K562 (cell line): ENCODE measurements at regions not wholly inside any gene's neighbourhood (a gene's known extent, or its start where the extent isn't known, plus 50 kb on each side); places are given as distances from the start of the nearest gene placed in this dataset.

Experiments
- ATAC-seq: fragments of 200-7000 bp; cut with Tn5 transposase; 3 replicates; pipeline ENCODE4 v1.9.1; 2020; ENCODE audit warnings: moderate library complexity
- BruUV-seq: library from RNA; stranded (reverse); fragments of 400-500 nt; replicated peaks from 2 replicates; lab custom pipeline; 2021; lab: Mats Ljungman, UMichigan
- CTCF ChIA-PET: fragments of 300-600 bp; formaldehyde crosslinking; extraction: SDS; loops from one replicate; lab custom pipeline; 2021; ENCODE audit warnings: low intra/inter-chr PET ratio; lab: Yijun Ruan, JAX
- POLR2A ChIA-PET: fragments of 300-600, 350-650 bp; sonication (Branson Sonifier 250); formaldehyde crosslinking; extraction: SDS; loops from one replicate; lab custom pipeline; 2021; ENCODE audit warnings: antibody characterized with exemption, inconsistent platforms; lab: Yijun Ruan, JAX
- DNase-seq, 4 experiments: peaks; one replicate each; pipeline versions ENCODE4 v3.0.0 to v3.0.0-alpha.2; 2011 to 2018; ENCODE audit warnings: low spot score in 3 of 4, mixed read lengths in 3 of 4; ENCODE audit errors: extremely low read depth in 1 of 4
- FAIRE-seq: peaks from 2 replicates; lab custom pipeline; 2011; peaks lifted over from hg19 to GRCh38; lab: Jason Lieb, UNC
- H2AFZ ChIP-seq: 2 replicates; pipeline ENCODE4 v1.6.0; 2011; ENCODE audit warnings: low read depth, low read length, control low read depth, inconsistent platforms
- H3K27ac ChIP-seq: fragments of 200-600 bp; 3 replicates; pipeline ENCODE4 v1.8.0; 2011; ENCODE audit warnings: low read depth, mild to moderate bottlenecking, control low read depth, inconsistent platforms, low read length, moderate library complexity, mixed read lengths; ENCODE audit errors: extremely low read depth
- H3K27me3 ChIP-seq, 2 experiments: fragments of 300-600 bp in 1 of 2; 2 replicates in 1 of 2; 3 replicates in 1 of 2; pipeline versions ENCODE4 v1.6.0 to v1.8.0; 2011; ENCODE audit warnings: inconsistent platforms in 2 of 2, low read length in 2 of 2, mild to moderate bottlenecking in 1 of 2, mixed read lengths in 1 of 2, moderate library complexity in 1 of 2; ENCODE audit not compliant: control insufficient read depth in 2 of 2, insufficient read depth in 2 of 2
- H3K36me3 ChIP-seq: fragments of 300-600 bp; 3 replicates; pipeline ENCODE4 v1.8.0; 2011; ENCODE audit warnings: mild to moderate bottlenecking, low read length, inconsistent platforms; ENCODE audit not compliant: control insufficient read depth, insufficient read depth
- H3K4me1 ChIP-seq, 2 experiments: fragments of 200-600 bp in 1 of 2; replicated peaks in 1 of 2; 2 replicates in 1 of 2; 3 replicates in 1 of 2; pipeline versions ENCODE4 v1.5.1 to v1.8.0; 2011; ENCODE audit warnings: inconsistent platforms in 2 of 2, low read length in 2 of 2, mild to moderate bottlenecking in 1 of 2, mixed read lengths in 1 of 2, moderate library complexity in 1 of 2; ENCODE audit not compliant: control insufficient read depth in 2 of 2, insufficient read depth in 2 of 2
- H3K4me2 ChIP-seq: 2 replicates; pipeline ENCODE4 v1.6.1; 2011; ENCODE audit warnings: low read length, control low read depth, inconsistent platforms, mixed read lengths; ENCODE audit not compliant: insufficient read depth
- H3K4me3 ChIP-seq: fragments of 200-600 bp; sonication (generic), shearing (Covaris generic); 2 replicates; pipeline ENCODE4 v1.5.1; 2016; ENCODE audit warnings: control low read depth, inconsistent platforms
- H3K79me2 ChIP-seq: fragments of 200-600 bp; 3 replicates; pipeline ENCODE4 v1.8.0; 2011; ENCODE audit warnings: low read length, inconsistent platforms; ENCODE audit not compliant: control insufficient read depth, insufficient read depth
- H3K9ac ChIP-seq, 2 experiments: 2 replicates each; pipeline versions ENCODE4 v1.6.0 to v1.6.1; 2011; ENCODE audit warnings: low read depth in 2 of 2, low read length in 2 of 2, control low read depth in 1 of 2, inconsistent platforms in 1 of 2, mild to moderate bottlenecking in 1 of 2, mixed read lengths in 1 of 2; ENCODE audit not compliant: insufficient read depth in 1 of 2
- H3K9me1 ChIP-seq: one replicate; pipeline ENCODE4 v1.6.0; 2011; ENCODE audit warnings: inconsistent platforms, mild to moderate bottlenecking, low read length, moderate library complexity; ENCODE audit not compliant: control insufficient read depth, insufficient read depth
- H3K9me3 ChIP-seq: replicated peaks from 2 replicates; pipeline ENCODE4 v1.5.1; 2011; ENCODE audit warnings: low read depth, low read length, inconsistent platforms; ENCODE audit not compliant: control insufficient read depth, insufficient read depth
- H4K20me1 ChIP-seq: replicated peaks from 2 replicates; pipeline ENCODE4 v1.6.1; 2011; ENCODE audit warnings: low read length, inconsistent platforms, mixed read lengths; ENCODE audit not compliant: control insufficient read depth, insufficient read depth
- CSDE1 ChIP-seq, 2 experiments: fragments of 450-650 bp; IDR thresholded peaks; 2 replicates each; pipeline ENCODE4 v1.6.1; 2016; ENCODE audit warnings: mild to moderate bottlenecking in 1 of 2
- HINFP ChIP-seq: fragments of 450-650 bp; conservative IDR thresholded peaks from 2 replicates; pipeline ENCODE4 v1.6.1; 2016; ENCODE audit warnings: missing genetic modification characterization, low read depth, mild to moderate bottlenecking, control low read depth, missing compliant biosample characterization
- MAFF ChIP-seq: IDR thresholded peaks from 2 replicates; pipeline ENCODE4 v1.6.1; 2012; ENCODE audit warnings: low read length, improper control_type of control experiment
- MIER1 ChIP-seq: fragments of 450-650 bp; IDR thresholded peaks from 2 replicates; pipeline ENCODE4 v1.6.1; 2016; ENCODE audit warnings: antibody characterized with exemption, mild to moderate bottlenecking, low read depth
- POLR2A ChIP-seq: fragments of 450-650 bp; conservative IDR thresholded peaks from 2 replicates; pipeline ENCODE4 v1.6.1; 2016
- RBFOX2 ChIP-seq: fragments of 200-400 bp; formaldehyde crosslinking; IDR thresholded peaks from 2 replicates; pipeline ENCODE4 v1.6.1; 2017; ENCODE audit warnings: low read depth, mild to moderate bottlenecking, low read length, moderate library complexity
- SAFB ChIP-seq: fragments of 200-400 bp; formaldehyde crosslinking; IDR thresholded peaks from 2 replicates; pipeline ENCODE4 v1.6.1; 2017; ENCODE audit warnings: low read depth, low read length, borderline replicate concordance
- SRF ChIP-seq, 2 experiments: fragments of 250-450, 450-650 bp in 1 of 2; sonication (Bioruptor Pico) in 1 of 2; sonication (generic) in 1 of 2; formaldehyde crosslinking; IDR thresholded peaks; 2 replicates each; pipeline versions ENCODE4 v1.5.0 to v1.5.1; 2020 to 2022; ENCODE audit warnings: mild to moderate bottlenecking in 1 of 2, missing genetic modification reagents in 1 of 2
- U2AF1 ChIP-seq: fragments of 200-400 bp; formaldehyde crosslinking; optimal IDR thresholded peaks from 2 replicates; pipeline ENCODE3; 2017; ENCODE audit warnings: mild to moderate bottlenecking, low read depth, low read length, moderate library complexity
- ZC3H4 ChIP-seq: sonication (generic); formaldehyde crosslinking; IDR thresholded peaks from 2 replicates; pipeline ENCODE4 v1.9.0; 2021; ENCODE audit warnings: missing genetic modification reagents, borderline replicate concordance
- ZNF436 ChIP-seq: fragments of 250-450, 450-650 bp; sonication (Bioruptor Pico); formaldehyde crosslinking; IDR thresholded peaks from 2 replicates; pipeline ENCODE4 v1.7.0; 2020; ENCODE audit warnings: mild to moderate bottlenecking
- ZNF589 ChIP-seq: fragments of 200-800 bp; sonication (Bioruptor generic); IDR thresholded peaks from 2 replicates; pipeline ENCODE4 v1.6.1; 2016; ENCODE audit warnings: low read depth, missing genetic modification characterization, missing compliant biosample characterization
- ZNF780A ChIP-seq: fragments of 250-450 bp; sonication (Bioruptor Pico); IDR thresholded peaks from 2 replicates; pipeline ENCODE4 v1.5.0; 2021; ENCODE audit warnings: mild to moderate bottlenecking
- WGBS: fragments of 100-300 bp; shearing (Covaris generic); methylation state at CpG from one replicate; pipeline ENCODE4 v1.1.6; 2016; ENCODE audit warnings: low coverage, mixed read lengths; ENCODE audit not compliant: insufficient coverage; ENCODE audit errors: missing lambda C conversion rate; 5-methylcytosine and 5-hydroxymethylcytosine counted together
- in situ Hi-C: fragments of 300-500 bp; cut with MboI; formaldehyde crosslinking; loops from 4 replicates; pipeline ENCODE4 v1.15.0; 2018; ENCODE audit warnings: inconsistent platforms, mixed read lengths
- intact Hi-C: fragments of 100-400 bp; cut with micrococcal nuclease; formaldehyde crosslinking; loops from 2 replicates; pipeline ENCODE4 v1.14.2; 2022
- TF ChIP-seq, protein P1 (sequence below), 2 experiments: fragments of 450-650 bp in 1 of 2; sonication (generic) in 1 of 2; formaldehyde crosslinking in 1 of 2; IDR thresholded peaks in 1 of 2; conservative IDR thresholded peaks in 1 of 2; 2 replicates each; pipeline versions ENCODE4 v1.6.1 to v1.8.1; 2016 to 2023; ENCODE audit warnings: mild to moderate bottlenecking in 2 of 2, moderate library complexity in 2 of 2, inconsistent platforms in 1 of 2, missing genetic modification reagents in 1 of 2
- TF ChIP-seq, protein P2 (sequence below): sonication (generic); formaldehyde crosslinking; IDR thresholded peaks from 2 replicates; pipeline ENCODE4 v1.8.0; 2022; ENCODE audit warnings: missing genetic modification reagents, mild to moderate bottlenecking, moderate library complexity, borderline replicate concordance
- TF ChIP-seq, protein P3 (sequence below): fragments of 450-650 bp; formaldehyde crosslinking; conservative IDR thresholded peaks from 2 replicates; pipeline ENCODE4 v1.4.0; 2022; ENCODE audit warnings: mild to moderate bottlenecking, missing genetic modification characterization

GRCh38 chr13:50158385-50159165, 143.3 kb downstream of the KCNRG start (continued):
- no peak for TF ChIP-seq U2AF1

GRCh38 chr13:50159607-50160006, 144.4 kb downstream of the KCNRG start:
- no peaks in the 10 kb centered on the region for H3K79me2 ChIP-seq
- intact Hi-C loops (loop anchor here (10.0 kb wide), 1 partner anchor 645 kb away; no protein-coding TSS in a partner anchor), in situ Hi-C loops (no loop called here)
- ChIA-PET CTCF (no interaction called here), POLR2A (interaction anchor here (1.2 to 1.7 kb wide), 2 partner anchors 10 to 35 kb away, joined by 3 to 4 read pairs; no protein-coding TSS in a partner anchor)
- no peak for FAIRE-seq
- ATAC-seq: no peak
- H3K4me2 ChIP-seq: no peak overlapping the region
- no peaks in the 10 kb centered on the region for H3K27me3 ChIP-seq
- no peak overlapping the region for H3K4me3 ChIP-seq
- H3K9me1 ChIP-seq: no peaks in the 10 kb centered on the region
- no peak overlapping the region for H2AFZ ChIP-seq
- BruUV-seq: no TSS peak
- H3K4me1 ChIP-seq: peaks cover 0 to 8% of the 10 kb centered on the region in 2 experiments; a peak in 2 of 5 replicates
- no peaks in the 10 kb centered on the region for H4K20me1 ChIP-seq
- no peaks in the 10 kb centered on the region for H3K36me3 ChIP-seq
- H3K27ac ChIP-seq: no peak overlapping the region
- no peak overlapping the region for H3K9ac ChIP-seq
- no peaks in the 10 kb centered on the region for H3K9me3 ChIP-seq
- DNase-seq: no peak
- 79% methylated on average over 1 of the region's 1 CpG for WGBS
- no peak for TF ChIP-seq SAFB
- TF ChIP-seq, protein P1, sequence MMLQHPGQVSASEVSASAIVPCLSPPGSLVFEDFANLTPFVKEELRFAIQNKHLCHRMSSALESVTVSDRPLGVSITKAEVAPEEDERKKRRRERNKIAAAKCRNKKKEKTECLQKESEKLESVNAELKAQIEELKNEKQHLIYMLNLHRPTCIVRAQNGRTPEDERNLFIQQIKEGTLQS (IDR thresholded peaks at IDR 0.05): no peak
- TF ChIP-seq, protein P1 (CRISPR knock-in tag; conservative IDR thresholded peaks at IDR 0.05): no peak
- no peak for TF ChIP-seq SRF (CRISPR knock-in tag; IDR thresholded peaks at IDR 0.05)
- TF ChIP-seq ZC3H4 (CRISPR knock-in tag): no peak
- no peak for TF ChIP-seq CSDE1 (IDR thresholded peaks at IDR 0.05)
- TF ChIP-seq, protein P2, sequence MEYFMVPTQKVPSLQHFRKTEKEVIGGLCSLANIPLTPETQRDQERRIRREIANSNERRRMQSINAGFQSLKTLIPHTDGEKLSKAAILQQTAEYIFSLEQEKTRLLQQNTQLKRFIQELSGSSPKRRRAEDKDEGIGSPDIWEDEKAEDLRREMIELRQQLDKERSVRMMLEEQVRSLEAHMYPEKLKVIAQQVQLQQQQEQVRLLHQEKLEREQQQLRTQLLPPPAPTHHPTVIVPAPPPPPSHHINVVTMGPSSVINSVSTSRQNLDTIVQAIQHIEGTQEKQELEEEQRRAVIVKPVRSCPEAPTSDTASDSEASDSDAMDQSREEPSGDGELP (CRISPR knock-in tag): no peak
- no peak for TF ChIP-seq ZNF589 (CRISPR knock-in tag)
- TF ChIP-seq MAFF: no peak
- no peak for TF ChIP-seq ZNF436
- no peak for TF ChIP-seq RBFOX2
- no peak for TF ChIP-seq MIER1
- TF ChIP-seq ZNF780A (CRISPR knock-in tag): no peak
- TF ChIP-seq POLR2A: no peak
- no peak for TF ChIP-seq HINFP (tag)
- TF ChIP-seq, protein P3, sequence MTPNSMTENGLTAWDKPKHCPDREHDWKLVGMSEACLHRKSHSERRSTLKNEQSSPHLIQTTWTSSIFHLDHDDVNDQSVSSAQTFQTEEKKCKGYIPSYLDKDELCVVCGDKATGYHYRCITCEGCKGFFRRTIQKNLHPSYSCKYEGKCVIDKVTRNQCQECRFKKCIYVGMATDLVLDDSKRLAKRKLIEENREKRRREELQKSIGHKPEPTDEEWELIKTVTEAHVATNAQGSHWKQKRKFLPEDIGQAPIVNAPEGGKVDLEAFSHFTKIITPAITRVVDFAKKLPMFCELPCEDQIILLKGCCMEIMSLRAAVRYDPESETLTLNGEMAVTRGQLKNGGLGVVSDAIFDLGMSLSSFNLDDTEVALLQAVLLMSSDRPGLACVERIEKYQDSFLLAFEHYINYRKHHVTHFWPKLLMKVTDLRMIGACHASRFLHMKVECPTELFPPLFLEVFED (CRISPR knock-in tag): no peak
